Astrocyte (in vitro differentiated cells and primary cell): ENCODE measurements at regions not wholly inside any gene's neighbourhood (a gene's known extent, or its start where the extent isn't known, plus 50 kb on each side); places are given as distances from the start of the nearest gene placed in this dataset.

Experiments used
- DNase-seq: peaks from one replicate; pipeline ENCODE4 v3.0.0-alpha.2; 2010; ENCODE audit warnings: low read depth
- FAIRE-seq: peaks from 2 replicates; lab custom pipeline; 2011; peaks lifted over from hg19 to GRCh38; lab: Jason Lieb, UNC
- H2AFZ ChIP-seq: 2 replicates; pipeline ENCODE4 v1.6.0; 2012; ENCODE audit warnings: low read depth, low read length, inconsistent platforms
- H3K27ac ChIP-seq: 2 replicates; pipeline ENCODE4 v1.5.1; 2011; ENCODE audit warnings: low read depth, low read length, inconsistent platforms
- H3K27me3 ChIP-seq: 2 replicates; pipeline ENCODE4 v1.6.0; 2011; ENCODE audit warnings: low read length, inconsistent platforms; ENCODE audit not compliant: insufficient read depth
- H3K36me3 ChIP-seq: 2 replicates; pipeline ENCODE4 v1.5.1; 2011; ENCODE audit warnings: low read length, inconsistent platforms; ENCODE audit not compliant: insufficient read depth
- H3K4me1 ChIP-seq: 2 replicates; pipeline ENCODE4 v1.5.1; 2011; ENCODE audit warnings: low read length, inconsistent platforms; ENCODE audit not compliant: insufficient read depth
- H3K4me2 ChIP-seq: 2 replicates; pipeline ENCODE4 v1.6.0; 2012; ENCODE audit warnings: low read length, inconsistent platforms
- H3K4me3 ChIP-seq: 2 replicates; pipeline ENCODE4 v1.5.1; 2011; ENCODE audit warnings: low read depth, mild to moderate bottlenecking, low read length, inconsistent platforms; ENCODE audit not compliant: insufficient read depth
- H3K79me2 ChIP-seq: 2 replicates; pipeline ENCODE4 v1.6.0; 2012; ENCODE audit warnings: mild to moderate bottlenecking, low read length, inconsistent platforms; ENCODE audit not compliant: insufficient read depth
- H3K9ac ChIP-seq: 2 replicates; pipeline ENCODE4 v1.6.0; 2012; ENCODE audit warnings: mild to moderate bottlenecking, low read length, inconsistent platforms
- H3K9me3 ChIP-seq: 2 replicates; pipeline ENCODE4 v1.5.1; 2012; ENCODE audit warnings: low read depth, mild to moderate bottlenecking, low read length, inconsistent platforms; ENCODE audit not compliant: insufficient read depth
- H4K20me1 ChIP-seq: 2 replicates; pipeline ENCODE4 v1.6.0; 2012; ENCODE audit warnings: low read length, inconsistent platforms; ENCODE audit not compliant: insufficient read depth
- H3K27ac Mint-ChIP-seq: one replicate; pipeline ENCODE4 v1.8.0; 2021; ENCODE audit warnings: mild to moderate bottlenecking, mixed read lengths; ENCODE audit not compliant: unreplicated experiment
- H3K27me3 Mint-ChIP-seq: one replicate; pipeline ENCODE4 v1.8.0; 2021; ENCODE audit warnings: low read depth, mixed read lengths; ENCODE audit not compliant: unreplicated experiment
- H3K36me3 Mint-ChIP-seq: one replicate; pipeline ENCODE4 v1.8.0; 2021; ENCODE audit warnings: low read depth, mixed read lengths; ENCODE audit not compliant: unreplicated experiment
- H3K4me1 Mint-ChIP-seq: one replicate; pipeline ENCODE4 v1.8.0; 2021; ENCODE audit warnings: low read depth, mixed read lengths; ENCODE audit not compliant: unreplicated experiment
- H3K4me3 Mint-ChIP-seq: one replicate; pipeline ENCODE4 v1.8.0; 2021; ENCODE audit warnings: mild to moderate bottlenecking, moderate library complexity, mixed read lengths; ENCODE audit not compliant: unreplicated experiment
- H3K9me3 Mint-ChIP-seq: one replicate; pipeline ENCODE4 v1.8.0; 2021; ENCODE audit warnings: mild to moderate bottlenecking, mixed read lengths; ENCODE audit not compliant: unreplicated experiment
- CTCF ChIP-seq: IDR thresholded peaks from 2 replicates; pipeline ENCODE4 v1.5.1; 2011; ENCODE audit warnings: low read depth, mild to moderate bottlenecking, inconsistent platforms, low read length, moderate library complexity; ENCODE audit not compliant: insufficient read depth
- EZH2 ChIP-seq: IDR thresholded peaks from 2 replicates; pipeline ENCODE4 v1.6.1; 2012; ENCODE audit warnings: mild to moderate bottlenecking, low read length, inconsistent platforms; ENCODE audit not compliant: insufficient read depth

- Histone ChIP-seq H3K4me1 (no peaks in the 10 kb centered on the region), H3K9ac (no peak overlapping the region), H3K9me3 (no peaks in the 10 kb centered on the region), H3K27ac (no peak overlapping the region), H3K4me2 (no peak overlapping the region), H4K20me1 (no peaks in the 10 kb centered on the region), H3K4me3 (no peak overlapping the region), H2AFZ (peak overlapping the region; percentile 21), H3K79me2 (no peaks in the 10 kb centered on the region), H3K36me3 (no peaks in the 10 kb centered on the region), H3K27me3 (no peaks in the 10 kb centered on the region)
- peak overlapping the region; percentile 60 for H3K27ac Mint-ChIP-seq
- no peaks in the 10 kb centered on the region for H3K9me3 Mint-ChIP-seq
- no peak for DNase-seq
- no peak for FAIRE-seq
- no peaks in the 10 kb centered on the region for H3K27me3 Mint-ChIP-seq
- no peak overlapping the region for H3K4me3 Mint-ChIP-seq
- no peak for TF ChIP-seq EZH2
- TF ChIP-seq CTCF, result no peak
- no peaks in the 10 kb centered on the region for H3K36me3 Mint-ChIP-seq
- H3K4me1 Mint-ChIP-seq, result peaks cover 27% of the 10 kb centered on the region
Observed at GRCh38 chr9:12185856-12186255, 507.3 kb upstream of the TYRP1 start.

GRCh38 chr9:12191630-12192029, 501.6 kb upstream of the TYRP1 start:
- no peak for FAIRE-seq
- DNase-seq, result no peak

More at GRCh38 chr9:12191630-12192029, 501.6 kb upstream of the TYRP1 start:
- H4K20me1 ChIP-seq, result no peaks in the 10 kb centered on the region
- H3K27ac ChIP-seq, result no peak overlapping the region
- no peaks in the 10 kb centered on the region for H3K36me3 Mint-ChIP-seq
- no peak overlapping the region for H2AFZ ChIP-seq
- peaks cover 3% of the 10 kb centered on the region for H3K4me1 Mint-ChIP-seq
- H3K36me3 ChIP-seq, result no peaks in the 10 kb centered on the region
- H3K9ac ChIP-seq, result no peak overlapping the region
- H3K27me3 ChIP-seq, result no peaks in the 10 kb centered on the region
- H3K4me2 ChIP-seq, result no peak overlapping the region
- no peaks in the 10 kb centered on the region for H3K79me2 ChIP-seq
- no peak overlapping the region for H3K27ac Mint-ChIP-seq
- H3K27me3 Mint-ChIP-seq, result no peaks in the 10 kb centered on the region
- H3K4me1 ChIP-seq, result no peaks in the 10 kb centered on the region
- H3K9me3 ChIP-seq, result peaks cover 4% of the 10 kb centered on the region
- H3K4me3 ChIP-seq, result no peak overlapping the region
- no peak overlapping the region for H3K4me3 Mint-ChIP-seq
- H3K9me3 Mint-ChIP-seq, result no peaks in the 10 kb centered on the region
- TF ChIP-seq CTCF, result no peak
- no peak for TF ChIP-seq EZH2
